Choroid plexus epithelial cell (primary cell): ENCODE measurements at regions not wholly inside any gene's neighbourhood (a gene's known extent, or its start where the extent isn't known, plus 50 kb on each side); places are given as distances from the start of the nearest gene placed in this dataset.
A peak's percentile ranks its signal among the peaks of the same experiment; 100 is the strongest.
"Not testable (repeated sequence)": the region's sequence is repeated elsewhere in the genome, so short reads cannot be mapped to it uniquely, and the experiment has no call there.

Experiments
- DNase-seq: peaks from one replicate; pipeline ENCODE4 v3.0.0-alpha.2; 2010; ENCODE audit warnings: low read depth
- H3K4me3 ChIP-seq: 2 replicates; pipeline ENCODE4 v1.5.1; 2011; ENCODE audit warnings: low read depth, mild to moderate bottlenecking, control low read depth, low read length, moderate library complexity
- TF ChIP-seq, protein P1 (sequence below): conservative IDR thresholded peaks from 2 replicates; pipeline ENCODE4 v1.5.1; 2011; ENCODE audit warnings: low read depth, mild to moderate bottlenecking, control low read depth, inconsistent platforms, low read length, moderate library complexity

DNA sequence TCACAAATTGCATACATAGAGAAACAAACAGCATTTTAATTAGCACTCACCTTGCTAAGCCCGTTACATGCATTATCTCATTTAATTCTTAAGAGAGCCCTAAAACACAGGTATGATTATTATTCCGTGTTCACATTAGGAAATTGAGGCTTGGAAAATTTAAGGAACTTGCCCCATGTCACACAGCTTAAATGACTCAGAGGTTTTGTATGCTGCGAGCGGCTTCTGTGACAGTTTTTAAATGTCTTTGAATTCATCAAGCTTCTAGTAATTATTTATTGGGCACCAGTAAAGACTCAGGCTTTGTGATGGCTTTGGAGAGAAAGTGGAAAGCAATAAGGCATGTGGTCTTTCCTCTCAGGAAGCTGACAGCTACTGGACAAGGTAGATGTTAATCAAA is 166.7 kb upstream of the THBS1 start:
- TF ChIP-seq, protein P1, sequence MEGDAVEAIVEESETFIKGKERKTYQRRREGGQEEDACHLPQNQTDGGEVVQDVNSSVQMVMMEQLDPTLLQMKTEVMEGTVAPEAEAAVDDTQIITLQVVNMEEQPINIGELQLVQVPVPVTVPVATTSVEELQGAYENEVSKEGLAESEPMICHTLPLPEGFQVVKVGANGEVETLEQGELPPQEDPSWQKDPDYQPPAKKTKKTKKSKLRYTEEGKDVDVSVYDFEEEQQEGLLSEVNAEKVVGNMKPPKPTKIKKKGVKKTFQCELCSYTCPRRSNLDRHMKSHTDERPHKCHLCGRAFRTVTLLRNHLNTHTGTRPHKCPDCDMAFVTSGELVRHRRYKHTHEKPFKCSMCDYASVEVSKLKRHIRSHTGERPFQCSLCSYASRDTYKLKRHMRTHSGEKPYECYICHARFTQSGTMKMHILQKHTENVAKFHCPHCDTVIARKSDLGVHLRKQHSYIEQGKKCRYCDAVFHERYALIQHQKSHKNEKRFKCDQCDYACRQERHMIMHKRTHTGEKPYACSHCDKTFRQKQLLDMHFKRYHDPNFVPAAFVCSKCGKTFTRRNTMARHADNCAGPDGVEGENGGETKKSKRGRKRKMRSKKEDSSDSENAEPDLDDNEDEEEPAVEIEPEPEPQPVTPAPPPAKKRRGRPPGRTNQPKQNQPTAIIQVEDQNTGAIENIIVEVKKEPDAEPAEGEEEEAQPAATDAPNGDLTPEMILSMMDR: no peak
- no peak for DNase-seq
- H3K4me3 ChIP-seq: no peak overlapping the region

DNA sequence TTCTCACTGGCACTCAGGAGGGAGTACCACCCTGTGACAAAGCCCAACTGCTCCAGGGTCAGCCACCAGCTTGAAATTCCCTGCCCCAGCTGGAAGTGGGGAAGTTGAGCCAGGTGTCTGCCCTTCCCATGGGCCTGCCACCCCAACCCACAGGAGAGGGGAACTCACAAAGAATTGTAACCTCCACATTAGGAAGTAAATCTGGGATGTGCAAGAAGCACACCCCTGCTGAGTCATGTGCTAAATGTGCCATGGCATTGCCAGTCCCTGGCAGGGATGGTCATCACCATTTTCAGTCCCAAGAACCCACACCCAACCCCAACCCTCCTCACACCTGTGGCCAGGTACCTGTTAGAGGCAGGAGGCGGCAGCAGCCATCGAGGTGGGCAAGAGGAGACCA is 165.2 kb upstream of the THBS1 start:
- TF ChIP-seq, protein P1: no peak
- DNase-seq: no peak
- no peak overlapping the region for H3K4me3 ChIP-seq

DNA sequence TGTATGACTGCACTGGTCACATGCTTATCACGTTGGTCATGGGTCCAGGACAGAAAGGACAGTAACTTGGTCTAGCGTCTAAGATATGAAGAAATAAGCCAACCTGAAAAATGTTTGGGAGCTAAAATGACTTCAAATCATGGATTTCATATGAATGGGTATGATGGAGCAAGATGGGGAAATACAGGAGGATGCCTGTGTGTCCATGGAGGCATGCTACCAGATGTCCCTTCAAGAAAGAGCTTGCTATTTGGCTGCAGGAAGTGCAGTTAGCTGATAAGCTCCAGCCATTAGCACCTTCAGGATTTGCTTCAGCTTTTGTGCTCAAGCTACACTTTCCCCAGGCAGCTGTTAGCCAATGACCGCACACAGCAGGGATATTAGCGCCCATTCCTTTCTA is 164.6 kb upstream of the THBS1 start:
- TF ChIP-seq, protein P1: no peak
- DNase-seq: no peak

DNA sequence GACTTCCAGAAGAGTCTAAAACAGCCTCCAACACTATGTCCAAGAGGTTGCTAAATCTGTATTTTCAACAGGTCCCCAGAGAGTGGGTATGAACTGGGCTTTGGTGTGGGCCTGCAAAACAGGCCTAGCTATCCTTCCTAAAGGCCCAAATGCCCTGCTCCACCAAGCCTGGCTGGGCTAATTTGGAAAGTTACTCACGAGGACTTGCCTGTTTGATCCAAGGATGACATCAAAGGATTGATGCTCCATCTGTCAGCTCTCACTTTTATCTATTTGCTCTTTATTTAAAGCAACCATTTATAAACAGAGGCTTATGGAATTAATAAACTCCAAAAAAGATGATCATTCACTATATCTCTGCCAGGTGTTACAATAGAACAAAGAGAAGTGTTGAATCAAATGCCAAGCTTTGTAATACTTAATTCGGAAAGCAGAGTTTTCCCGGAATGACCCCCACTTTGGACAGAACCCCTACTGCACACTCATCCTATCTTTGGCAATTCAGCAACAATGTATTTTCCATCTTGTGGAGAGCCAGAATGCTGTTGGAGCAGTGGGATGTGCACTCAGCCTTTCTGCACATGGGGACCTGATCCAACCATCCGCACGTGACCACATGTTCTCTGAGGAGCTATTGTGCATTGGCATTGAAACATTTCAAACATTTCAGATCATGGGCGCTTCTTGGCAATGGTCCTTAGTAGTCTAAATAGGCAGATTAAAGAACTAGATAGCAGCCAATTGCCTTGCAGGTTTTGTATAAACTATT is 163.3 kb upstream of the THBS1 start:
- DNase-seq: no peak
- TF ChIP-seq, protein P1: no peak
- H3K4me3 ChIP-seq: no peak overlapping the region

More for the DNA sequence above, 164.6 kb upstream of the THBS1 start:
- H3K4me3 ChIP-seq: no peak overlapping the region

DNA sequence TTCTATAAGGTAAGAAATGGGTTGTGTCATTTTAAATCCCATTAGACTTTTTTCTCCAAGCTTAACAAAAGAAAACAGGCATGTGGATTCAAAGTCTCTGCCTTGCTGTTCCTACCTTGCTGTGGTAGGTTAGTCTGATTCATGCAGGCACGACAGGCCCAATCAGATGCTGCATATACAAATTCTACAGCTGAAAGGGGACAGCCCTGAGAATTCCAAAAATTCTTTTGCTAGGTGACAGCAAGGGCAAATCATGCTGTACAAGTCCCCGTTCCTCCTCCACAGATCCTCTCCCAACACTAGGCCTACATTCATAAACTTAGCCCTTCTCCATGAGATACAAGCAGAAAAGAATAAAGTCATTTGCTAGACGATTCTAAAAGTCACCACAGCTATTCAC is 161.2 kb upstream of the THBS1 start:
- TF ChIP-seq, protein P1: no peak
- DNase-seq: peak; percentile 19
- no peak overlapping the region for H3K4me3 ChIP-seq

DNA sequence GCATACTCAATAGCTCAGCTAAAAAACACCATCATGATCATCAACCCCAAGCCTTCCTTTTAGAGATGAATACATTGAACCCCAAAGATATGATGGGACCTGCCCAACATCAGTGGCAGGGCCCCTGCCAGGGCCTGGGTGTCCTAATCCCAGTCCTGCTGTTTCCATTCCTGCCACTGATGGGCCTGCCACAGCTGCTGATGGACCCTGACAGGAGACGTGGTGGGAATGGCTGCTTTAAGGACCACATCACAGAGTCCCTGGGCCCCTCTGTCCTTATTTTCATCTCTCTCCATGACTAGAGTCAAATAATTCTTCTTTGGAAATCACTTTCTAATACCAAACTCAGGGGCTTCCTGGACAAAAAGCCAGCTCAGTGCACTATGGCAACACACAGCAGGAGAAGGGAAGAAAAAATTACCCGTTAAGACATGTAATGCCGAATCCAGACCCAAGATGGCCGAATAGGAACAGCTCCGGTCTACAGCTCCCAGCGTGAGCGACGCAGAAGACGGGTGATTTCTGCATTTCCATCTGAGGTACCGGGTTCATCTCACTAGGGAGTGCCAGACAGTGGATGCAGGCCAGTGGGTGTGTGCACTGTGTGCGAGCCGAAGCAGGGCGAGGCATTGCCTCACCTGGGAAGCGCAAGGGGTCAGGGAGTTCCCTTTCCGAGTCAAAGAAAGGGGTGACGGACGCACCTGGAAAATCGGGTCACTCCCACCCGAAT is 160.6 kb upstream of the THBS1 start:
- DNase-seq, H3K4me3 ChIP-seq: not testable (repeated sequence)

DNA sequence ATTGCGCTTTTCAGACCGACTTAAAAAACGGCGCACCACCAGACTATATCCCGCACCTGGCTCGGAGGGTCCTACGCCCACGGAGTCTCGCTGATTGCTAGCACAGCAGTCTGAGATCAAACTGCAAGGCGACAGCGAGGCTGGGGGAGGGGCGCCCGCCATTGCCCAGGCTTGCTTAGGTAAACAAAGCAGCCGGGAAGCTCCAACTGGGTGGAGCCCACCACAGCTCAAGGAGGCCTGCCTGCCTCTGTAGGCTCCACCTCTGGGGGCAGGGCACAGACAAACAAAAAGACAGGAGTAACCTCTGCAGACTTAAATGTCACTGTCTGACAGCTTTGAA is 160.1 kb upstream of the THBS1 start:
- DNase-seq: not testable (repeated sequence)

More for the DNA sequence above, 160.1 kb upstream of the THBS1 start:
- not testable (repeated sequence) for H3K4me3 ChIP-seq
